ENCODE measurements at regions not wholly inside any gene's neighbourhood (a gene's known extent, or its start where the extent isn't known, plus 50 kb on each side); places are given as distances from the start of the nearest gene placed in this dataset.
A peak's percentile ranks its signal among the peaks of the same experiment; 100 is the strongest.

- Mint-ChIP-seq H3K4me3 (ENCODE audit: unreplicated experiment) (no peak overlapping the region), H3K27ac (ENCODE audit: low read depth, unreplicated experiment) (no peak overlapping the region), H3K36me3 (ENCODE audit: insufficient read depth, unreplicated experiment) (no peaks in the 10 kb centered on the region), H3K27me3 (ENCODE audit: insufficient read depth, unreplicated experiment) (no peaks in the 10 kb centered on the region), H3K9me3 (ENCODE audit: unreplicated experiment) (no peaks in the 10 kb centered on the region), H3K4me1 (ENCODE audit: insufficient read depth, unreplicated experiment) (no peaks in the 10 kb centered on the region)
- TF ChIP-seq, protein P1, sequence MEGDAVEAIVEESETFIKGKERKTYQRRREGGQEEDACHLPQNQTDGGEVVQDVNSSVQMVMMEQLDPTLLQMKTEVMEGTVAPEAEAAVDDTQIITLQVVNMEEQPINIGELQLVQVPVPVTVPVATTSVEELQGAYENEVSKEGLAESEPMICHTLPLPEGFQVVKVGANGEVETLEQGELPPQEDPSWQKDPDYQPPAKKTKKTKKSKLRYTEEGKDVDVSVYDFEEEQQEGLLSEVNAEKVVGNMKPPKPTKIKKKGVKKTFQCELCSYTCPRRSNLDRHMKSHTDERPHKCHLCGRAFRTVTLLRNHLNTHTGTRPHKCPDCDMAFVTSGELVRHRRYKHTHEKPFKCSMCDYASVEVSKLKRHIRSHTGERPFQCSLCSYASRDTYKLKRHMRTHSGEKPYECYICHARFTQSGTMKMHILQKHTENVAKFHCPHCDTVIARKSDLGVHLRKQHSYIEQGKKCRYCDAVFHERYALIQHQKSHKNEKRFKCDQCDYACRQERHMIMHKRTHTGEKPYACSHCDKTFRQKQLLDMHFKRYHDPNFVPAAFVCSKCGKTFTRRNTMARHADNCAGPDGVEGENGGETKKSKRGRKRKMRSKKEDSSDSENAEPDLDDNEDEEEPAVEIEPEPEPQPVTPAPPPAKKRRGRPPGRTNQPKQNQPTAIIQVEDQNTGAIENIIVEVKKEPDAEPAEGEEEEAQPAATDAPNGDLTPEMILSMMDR (IDR thresholded peaks at IDR 0.05; ENCODE audit: unreplicated experiment): no peak
- no peak for DNase-seq (ENCODE audit: unreplicated experiment)
- CTCF ChIA-PET: interaction anchor here (0.6 to 2.2 kb wide), 3 partner anchors 48 to 453 kb away, joined by 4 to 7 read pairs (median 4); no protein-coding TSS in a partner anchor
- BruUV-seq (replicated peaks): no TSS peak
- POLR2A ChIA-PET: no interaction called here
- intact Hi-C loops (cut with micrococcal nuclease): no loop called here
Measured at GRCh38 chr10:57605948-57606485, 661.7 kb downstream of the IPMK start.

DNA sequence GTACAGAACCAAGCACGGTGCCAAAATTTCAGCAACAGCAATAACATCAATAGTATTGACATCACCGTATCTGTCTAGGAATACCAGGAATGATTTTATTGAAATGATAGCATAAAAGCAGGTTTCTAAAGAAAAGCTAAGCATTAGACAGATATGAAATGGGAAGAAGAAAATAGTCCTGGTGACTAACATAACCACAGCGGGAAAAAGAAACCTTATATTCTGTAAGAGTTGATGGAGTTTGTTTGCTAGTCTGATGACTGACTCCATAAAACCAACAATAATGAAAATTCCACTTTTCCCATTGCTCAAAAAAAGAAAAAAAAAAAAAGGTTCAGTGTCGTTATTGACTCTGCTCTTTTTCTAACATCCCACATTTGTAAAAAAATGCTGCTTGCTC is 668.3 kb downstream of the IPMK start:
- no TSS peak for BruUV-seq (replicated peaks)
- no peak overlapping the region for H3K27ac Mint-ChIP-seq (ENCODE audit: low read depth, unreplicated experiment)
- no peaks in the 10 kb centered on the region for H3K4me1 Mint-ChIP-seq (ENCODE audit: insufficient read depth, unreplicated experiment)
- no peaks in the 10 kb centered on the region for H3K36me3 Mint-ChIP-seq (ENCODE audit: insufficient read depth, unreplicated experiment)
- intact Hi-C loops (cut with micrococcal nuclease): loop anchor here (5.0 kb wide), 1 partner anchor 262 kb away; no protein-coding TSS in a partner anchor
- no peaks in the 10 kb centered on the region for H3K9me3 Mint-ChIP-seq (ENCODE audit: unreplicated experiment)
- no peak for DNase-seq (ENCODE audit: unreplicated experiment)
- H3K27me3 Mint-ChIP-seq (ENCODE audit: insufficient read depth, unreplicated experiment): peaks cover 34% of the 10 kb centered on the region
- POLR2A ChIA-PET: no interaction called here
- TF ChIP-seq, protein P1 (IDR thresholded peaks at IDR 0.05; ENCODE audit: unreplicated experiment): no peak
- H3K4me3 Mint-ChIP-seq (ENCODE audit: unreplicated experiment): no peak overlapping the region
- CTCF ChIA-PET: interaction anchor here (1.5 kb wide), 1 partner anchor 57 kb away, joined by 3 read pairs; no protein-coding TSS in a partner anchor

GRCh38 chr10:57593983-57594573 is 673.6 kb downstream of the IPMK start:
- TF ChIP-seq, protein P1 (IDR thresholded peaks at IDR 0.05; ENCODE audit: unreplicated experiment): peak; percentile 30
- Mint-ChIP-seq H3K4me1 (ENCODE audit: insufficient read depth, unreplicated experiment) (no peaks in the 10 kb centered on the region), H3K4me3 (ENCODE audit: unreplicated experiment) (no peak overlapping the region), H3K27ac (ENCODE audit: low read depth, unreplicated experiment) (peak overlapping the region; percentile 51), H3K9me3 (ENCODE audit: unreplicated experiment) (no peaks in the 10 kb centered on the region), H3K27me3 (ENCODE audit: insufficient read depth, unreplicated experiment) (peaks cover 34% of the 10 kb centered on the region), H3K36me3 (ENCODE audit: insufficient read depth, unreplicated experiment) (no peaks in the 10 kb centered on the region)
- intact Hi-C loops (cut with micrococcal nuclease): no loop called here
- no peak for DNase-seq (ENCODE audit: unreplicated experiment)
- no TSS peak for BruUV-seq (replicated peaks)
- ChIA-PET CTCF (interaction anchor here (0.7 to 0.8 kb wide), 2 partner anchors 39 to 675 kb away, joined by 3 read pairs; no protein-coding TSS in a partner anchor), POLR2A (no interaction called here)

DNA sequence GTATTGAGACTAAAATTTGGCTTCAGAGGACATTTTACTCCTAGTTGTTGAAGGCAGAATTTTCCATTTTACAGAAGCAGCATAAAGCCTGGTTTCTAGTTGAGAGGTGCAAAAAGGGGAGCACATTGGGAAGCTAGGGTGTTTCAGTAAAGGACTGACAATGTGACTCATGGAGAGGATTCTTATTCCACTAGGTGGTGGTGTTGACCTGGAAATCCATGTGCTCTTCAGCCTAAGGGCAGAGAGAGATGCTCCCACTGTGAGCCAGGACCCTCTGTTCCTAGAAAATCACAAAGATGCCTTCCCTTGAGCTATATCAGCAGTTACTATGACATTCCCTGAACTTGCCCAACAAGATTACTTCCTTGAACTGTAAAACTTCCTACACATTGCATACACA is 687.8 kb downstream of the IPMK start:
- H3K36me3 Mint-ChIP-seq (ENCODE audit: insufficient read depth, unreplicated experiment): no peaks in the 10 kb centered on the region
- ChIA-PET POLR2A (interaction anchor here (1.0 kb wide), 1 partner anchor 77 kb away, joined by 4 read pairs; no protein-coding TSS in a partner anchor), CTCF (interaction anchor here (0.5 to 9.7 kb wide), 38 partner anchors 11 to 781 kb away, joined by 3 to 215 read pairs (median 4); no protein-coding TSS in a partner anchor)
- no peaks in the 10 kb centered on the region for H3K27me3 Mint-ChIP-seq (ENCODE audit: insufficient read depth, unreplicated experiment)
- intact Hi-C loops (cut with micrococcal nuclease): loop anchor here (1.0 to 5.0 kb wide), 6 partner anchors 77 to 572 kb away; no protein-coding TSS in a partner anchor
- no TSS peak for BruUV-seq (replicated peaks)
- no peaks in the 10 kb centered on the region for H3K4me1 Mint-ChIP-seq (ENCODE audit: insufficient read depth, unreplicated experiment)
- DNase-seq (ENCODE audit: unreplicated experiment): peak; percentile 61
- H3K4me3 Mint-ChIP-seq (ENCODE audit: unreplicated experiment): no peak overlapping the region
- no peak overlapping the region for H3K27ac Mint-ChIP-seq (ENCODE audit: low read depth, unreplicated experiment)
- TF ChIP-seq, protein P1 (IDR thresholded peaks at IDR 0.05; ENCODE audit: unreplicated experiment): peak; percentile 65
- H3K9me3 Mint-ChIP-seq (ENCODE audit: unreplicated experiment): peaks cover 6% of the 10 kb centered on the region

Measured in MCF 10A (cell line).